Activated CD4-positive, alpha-beta memory T cell treated with anti-CD3 and anti-CD28 coated beads for 36 hours (primary cell): ENCODE measurements at regions not wholly inside any gene's neighbourhood (a gene's known extent, or its start where the extent isn't known, plus 50 kb on each side); places are given as distances from the start of the nearest gene placed in this dataset.

Source experiments
- CTCF ChIA-PET: fragments of 350-600 bp; sonication (Branson Sonifier 250); formaldehyde crosslinking; loops from one replicate; lab custom pipeline; 2021; ENCODE audit warnings: antibody characterized with exemption, inconsistent platforms; lab: Charles Lee
- POLR2A ChIA-PET: fragments of 350-600 bp; sonication (Branson Sonifier 250); formaldehyde crosslinking; loops from one replicate; lab custom pipeline; 2021; ENCODE audit warnings: antibody characterized with exemption; lab: Charles Lee
- DNase-seq: peaks from one replicate; pipeline ENCODE4 v3.0.0-alpha.2; 2020
- H3K27ac Mint-ChIP-seq: one replicate; pipeline ENCODE4 v1.8.0; 2021; ENCODE audit warnings: mixed read lengths
- H3K27me3 Mint-ChIP-seq: one replicate; pipeline ENCODE4 v1.8.0; 2021; ENCODE audit warnings: mixed read lengths
- H3K36me3 Mint-ChIP-seq: one replicate; pipeline ENCODE4 v1.8.0; 2021; ENCODE audit warnings: mixed read lengths
- H3K4me1 Mint-ChIP-seq: one replicate; pipeline ENCODE4 v1.8.0; 2021; ENCODE audit warnings: low read depth, mixed read lengths
- H3K4me3 Mint-ChIP-seq: one replicate; pipeline ENCODE4 v1.8.0; 2021; ENCODE audit warnings: mild to moderate bottlenecking, mixed read lengths
- H3K9me3 Mint-ChIP-seq: one replicate; pipeline ENCODE4 v1.8.0; 2021; ENCODE audit warnings: mixed read lengths
- intact Hi-C: fragments of 100-400 bp; cut with micrococcal nuclease; formaldehyde crosslinking; loops from one replicate; pipeline ENCODE4 v1.15.1; 2023

GRCh38 chr13:43988302-43988701, 108.6 kb downstream of the LACC1 start:
- Mint-ChIP-seq H3K4me3 (no peak overlapping the region), H3K4me1 (no peaks in the 10 kb centered on the region), H3K27ac (no peak overlapping the region), H3K36me3 (no peaks in the 10 kb centered on the region), H3K9me3 (no peaks in the 10 kb centered on the region), H3K27me3 (peaks cover 6% of the 10 kb centered on the region)
- intact Hi-C loops, result no loop called here
- DNase-seq, result no peak
- ChIA-PET POLR2A (no interaction called here), CTCF (no interaction called here)

GRCh38 chr13:43990021-43990420, 110.3 kb downstream of the LACC1 start:
- no peak for DNase-seq
- POLR2A ChIA-PET, result no interaction called here
- intact Hi-C loops, result no loop called here
- H3K27ac Mint-ChIP-seq, result no peak overlapping the region
- no peaks in the 10 kb centered on the region for H3K36me3 Mint-ChIP-seq
- CTCF ChIA-PET, result interaction anchor here (0.7 kb wide), 1 partner anchor 11 kb away, joined by 3 read pairs; no protein-coding TSS in a partner anchor
- H3K4me1 Mint-ChIP-seq, result no peaks in the 10 kb centered on the region
- peaks cover 9% of the 10 kb centered on the region for H3K9me3 Mint-ChIP-seq
- peaks cover 10% of the 10 kb centered on the region for H3K27me3 Mint-ChIP-seq
- no peak overlapping the region for H3K4me3 Mint-ChIP-seq

- peaks cover 17% of the 10 kb centered on the region for H3K9me3 Mint-ChIP-seq
- no peaks in the 10 kb centered on the region for H3K4me1 Mint-ChIP-seq
- intact Hi-C loops, result no loop called here
- no peak overlapping the region for H3K27ac Mint-ChIP-seq
- no peaks in the 10 kb centered on the region for H3K36me3 Mint-ChIP-seq
- DNase-seq, result no peak
- POLR2A ChIA-PET, result no interaction called here
- CTCF ChIA-PET, result no interaction called here
- no peak overlapping the region for H3K4me3 Mint-ChIP-seq
- peaks cover 10% of the 10 kb centered on the region for H3K27me3 Mint-ChIP-seq
These were observed 111.1 kb downstream of the LACC1 start for GRCh38 chr13:43990829-43991228.

GRCh38 chr13:43991773-43992201, 112.1 kb downstream of the LACC1 start:
- ChIA-PET CTCF (no interaction called here), POLR2A (no interaction called here)
- Mint-ChIP-seq H3K4me3 (no peak overlapping the region), H3K36me3 (no peaks in the 10 kb centered on the region), H3K27ac (no peak overlapping the region), H3K9me3 (peaks cover 18% of the 10 kb centered on the region), H3K4me1 (no peaks in the 10 kb centered on the region), H3K27me3 (peaks cover 10% of the 10 kb centered on the region)
- intact Hi-C loops, result no loop called here
- no peak for DNase-seq

- peaks cover 10% of the 10 kb centered on the region for H3K27me3 Mint-ChIP-seq
- ChIA-PET POLR2A (no interaction called here), CTCF (no interaction called here)
- no peak for DNase-seq
- no peaks in the 10 kb centered on the region for H3K4me1 Mint-ChIP-seq
- intact Hi-C loops, result no loop called here
- H3K36me3 Mint-ChIP-seq, result no peaks in the 10 kb centered on the region
- no peak overlapping the region for H3K4me3 Mint-ChIP-seq
- no peak overlapping the region for H3K27ac Mint-ChIP-seq
- H3K9me3 Mint-ChIP-seq, result peaks cover 18% of the 10 kb centered on the region
These were observed 112.5 kb downstream of the LACC1 start for GRCh38 chr13:43992211-43992610.

GRCh38 chr13:43994999-43995859, 115.5 kb downstream of the LACC1 start:
- Mint-ChIP-seq H3K27me3 (peaks cover 10% of the 10 kb centered on the region), H3K4me1 (no peaks in the 10 kb centered on the region), H3K27ac (no peak overlapping the region), H3K4me3 (no peak overlapping the region), H3K36me3 (no peaks in the 10 kb centered on the region), H3K9me3 (peaks cover 18% of the 10 kb centered on the region)
- intact Hi-C loops, result no loop called here
- ChIA-PET CTCF (no interaction called here), POLR2A (no interaction called here)
- DNase-seq, result no peak

- Mint-ChIP-seq H3K4me1 (no peaks in the 10 kb centered on the region), H3K27me3 (peaks cover 14% of the 10 kb centered on the region), H3K27ac (no peak overlapping the region), H3K4me3 (no peak overlapping the region), H3K36me3 (no peaks in the 10 kb centered on the region), H3K9me3 (peaks cover 18% of the 10 kb centered on the region)
- DNase-seq, result no peak
- intact Hi-C loops, result no loop called here
- ChIA-PET POLR2A (no interaction called here), CTCF (no interaction called here)
These were observed 116.5 kb downstream of the LACC1 start for GRCh38 chr13:43996221-43996620.

- no peak overlapping the region for H3K4me3 Mint-ChIP-seq
- H3K27me3 Mint-ChIP-seq, result peaks cover 17% of the 10 kb centered on the region
- POLR2A ChIA-PET, result no interaction called here
- H3K4me1 Mint-ChIP-seq, result no peaks in the 10 kb centered on the region
- no peaks in the 10 kb centered on the region for H3K36me3 Mint-ChIP-seq
- DNase-seq, result no peak
- intact Hi-C loops, result no loop called here
- peaks cover 7% of the 10 kb centered on the region for H3K9me3 Mint-ChIP-seq
- CTCF ChIA-PET, result no interaction called here
- H3K27ac Mint-ChIP-seq, result no peak overlapping the region
These were observed 123.8 kb downstream of the LACC1 start for GRCh38 chr13:44003481-44003880.

- Mint-ChIP-seq H3K36me3 (no peaks in the 10 kb centered on the region), H3K9me3 (peaks cover 7% of the 10 kb centered on the region), H3K27ac (no peak overlapping the region), H3K4me3 (no peak overlapping the region), H3K27me3 (peaks cover 17% of the 10 kb centered on the region), H3K4me1 (no peaks in the 10 kb centered on the region)
- no peak for DNase-seq
- CTCF ChIA-PET, result no interaction called here
- intact Hi-C loops, result no loop called here
- POLR2A ChIA-PET, result no interaction called here
These were observed 125.2 kb downstream of the LACC1 start for GRCh38 chr13:44004878-44005277.

GRCh38 chr13:44007451-44007850, 127.7 kb downstream of the LACC1 start:
- Mint-ChIP-seq H3K4me3 (no peak overlapping the region), H3K36me3 (no peaks in the 10 kb centered on the region), H3K27me3 (peaks cover 9% of the 10 kb centered on the region), H3K4me1 (no peaks in the 10 kb centered on the region), H3K9me3 (peaks cover 7% of the 10 kb centered on the region), H3K27ac (no peak overlapping the region)
- intact Hi-C loops, result no loop called here
- no peak for DNase-seq
- ChIA-PET CTCF (no interaction called here), POLR2A (no interaction called here)

GRCh38 chr13:44011036-44011435, 131.3 kb downstream of the LACC1 start:
- Mint-ChIP-seq H3K36me3 (no peaks in the 10 kb centered on the region), H3K27ac (no peak overlapping the region), H3K4me1 (no peaks in the 10 kb centered on the region), H3K9me3 (peaks cover 7% of the 10 kb centered on the region), H3K4me3 (no peak overlapping the region), H3K27me3 (peaks cover 3% of the 10 kb centered on the region)
- no peak for DNase-seq
- ChIA-PET POLR2A (no interaction called here), CTCF (no interaction called here)
- intact Hi-C loops, result no loop called here

GRCh38 chr13:44012910-44013757, 133.4 kb downstream of the LACC1 start:
- ChIA-PET CTCF (interaction anchor here (0.7 kb wide), 1 partner anchor 961 kb away, joined by 3 read pairs; no protein-coding TSS in a partner anchor), POLR2A (no interaction called here)
- peaks cover 2% of the 10 kb centered on the region for H3K27me3 Mint-ChIP-seq
- no peaks in the 10 kb centered on the region for H3K4me1 Mint-ChIP-seq
- H3K4me3 Mint-ChIP-seq, result no peak overlapping the region
- intact Hi-C loops, result no loop called here
- no peaks in the 10 kb centered on the region for H3K9me3 Mint-ChIP-seq
- H3K27ac Mint-ChIP-seq, result no peak overlapping the region
- H3K36me3 Mint-ChIP-seq, result no peaks in the 10 kb centered on the region
- no peak for DNase-seq
